Ishikawa (cell line): ENCODE measurements at regions not wholly inside any gene's neighbourhood (a gene's known extent, or its start where the extent isn't known, plus 50 kb on each side); places are given as distances from the start of the nearest gene placed in this dataset.

Experiments
- EGR1 ChIP-seq: IDR thresholded peaks from 2 replicates; pipeline ENCODE4 v1.6.1; 2012
- YY1 ChIP-seq: IDR thresholded peaks from 2 replicates; pipeline ENCODE4 v1.6.1; 2012; ENCODE audit warnings: low read depth
- ZBTB7A ChIP-seq: IDR thresholded peaks from 2 replicates; pipeline ENCODE4 v1.6.1; 2012; ENCODE audit warnings: low read depth
- TF ChIP-seq, protein P1 (sequence below): IDR thresholded peaks from 2 replicates; pipeline ENCODE4 v1.6.1; 2012
- TF ChIP-seq, protein P2 (sequence below): IDR thresholded peaks from 2 replicates; pipeline ENCODE4 v1.6.1; 2012; ENCODE audit warnings: low read depth, mild to moderate bottlenecking

- TF ChIP-seq ZBTB7A (no peak), YY1 (no peak), EGR1 (no peak)
- TF ChIP-seq, protein P1, sequence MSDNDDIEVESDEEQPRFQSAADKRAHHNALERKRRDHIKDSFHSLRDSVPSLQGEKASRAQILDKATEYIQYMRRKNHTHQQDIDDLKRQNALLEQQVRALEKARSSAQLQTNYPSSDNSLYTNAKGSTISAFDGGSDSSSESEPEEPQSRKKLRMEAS = no peak
- TF ChIP-seq, protein P2, sequence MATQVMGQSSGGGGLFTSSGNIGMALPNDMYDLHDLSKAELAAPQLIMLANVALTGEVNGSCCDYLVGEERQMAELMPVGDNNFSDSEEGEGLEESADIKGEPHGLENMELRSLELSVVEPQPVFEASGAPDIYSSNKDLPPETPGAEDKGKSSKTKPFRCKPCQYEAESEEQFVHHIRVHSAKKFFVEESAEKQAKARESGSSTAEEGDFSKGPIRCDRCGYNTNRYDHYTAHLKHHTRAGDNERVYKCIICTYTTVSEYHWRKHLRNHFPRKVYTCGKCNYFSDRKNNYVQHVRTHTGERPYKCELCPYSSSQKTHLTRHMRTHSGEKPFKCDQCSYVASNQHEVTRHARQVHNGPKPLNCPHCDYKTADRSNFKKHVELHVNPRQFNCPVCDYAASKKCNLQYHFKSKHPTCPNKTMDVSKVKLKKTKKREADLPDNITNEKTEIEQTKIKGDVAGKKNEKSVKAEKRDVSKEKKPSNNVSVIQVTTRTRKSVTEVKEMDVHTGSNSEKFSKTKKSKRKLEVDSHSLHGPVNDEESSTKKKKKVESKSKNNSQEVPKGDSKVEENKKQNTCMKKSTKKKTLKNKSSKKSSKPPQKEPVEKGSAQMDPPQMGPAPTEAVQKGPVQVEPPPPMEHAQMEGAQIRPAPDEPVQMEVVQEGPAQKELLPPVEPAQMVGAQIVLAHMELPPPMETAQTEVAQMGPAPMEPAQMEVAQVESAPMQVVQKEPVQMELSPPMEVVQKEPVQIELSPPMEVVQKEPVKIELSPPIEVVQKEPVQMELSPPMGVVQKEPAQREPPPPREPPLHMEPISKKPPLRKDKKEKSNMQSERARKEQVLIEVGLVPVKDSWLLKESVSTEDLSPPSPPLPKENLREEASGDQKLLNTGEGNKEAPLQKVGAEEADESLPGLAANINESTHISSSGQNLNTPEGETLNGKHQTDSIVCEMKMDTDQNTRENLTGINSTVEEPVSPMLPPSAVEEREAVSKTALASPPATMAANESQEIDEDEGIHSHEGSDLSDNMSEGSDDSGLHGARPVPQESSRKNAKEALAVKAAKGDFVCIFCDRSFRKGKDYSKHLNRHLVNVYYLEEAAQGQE = no peak
Observed at GRCh38 chr5:56420323-56420722, 187.2 kb upstream of the ANKRD55 start.
